IMR-90 (cell line): ENCODE measurements at regions not wholly inside any gene's neighbourhood (a gene's known extent, or its start where the extent isn't known, plus 50 kb on each side); places are given as distances from the start of the nearest gene placed in this dataset.

ENCODE experiments used
- CTCF ChIP-seq: conservative IDR thresholded peaks from 2 replicates; pipeline ENCODE4 v1.5.1; 2012; ENCODE audit warnings: mild to moderate bottlenecking, low read depth, low read length, improper control_type of control experiment
- POLR2A ChIP-seq: IDR thresholded peaks from 2 replicates; pipeline ENCODE4 v1.6.1; 2012; ENCODE audit warnings: mild to moderate bottlenecking, low read depth, low read length
- RAD21 ChIP-seq: IDR thresholded peaks from 2 replicates; pipeline ENCODE4 v1.6.1; 2012; ENCODE audit warnings: low read length, improper control_type of control experiment

GRCh38 chr16:72255786-72256185, 83.8 kb upstream of the PMFBP1 start:
- no peak for TF ChIP-seq POLR2A
- TF ChIP-seq CTCF = no peak
- TF ChIP-seq RAD21 = no peak
